ENCODE measurements at regions not wholly inside any gene's neighbourhood (a gene's known extent, or its start where the extent isn't known, plus 50 kb on each side); places are given as distances from the start of the nearest gene placed in this dataset.
A peak's percentile ranks its signal among the peaks of the same experiment; 100 is the strongest.

DNA sequence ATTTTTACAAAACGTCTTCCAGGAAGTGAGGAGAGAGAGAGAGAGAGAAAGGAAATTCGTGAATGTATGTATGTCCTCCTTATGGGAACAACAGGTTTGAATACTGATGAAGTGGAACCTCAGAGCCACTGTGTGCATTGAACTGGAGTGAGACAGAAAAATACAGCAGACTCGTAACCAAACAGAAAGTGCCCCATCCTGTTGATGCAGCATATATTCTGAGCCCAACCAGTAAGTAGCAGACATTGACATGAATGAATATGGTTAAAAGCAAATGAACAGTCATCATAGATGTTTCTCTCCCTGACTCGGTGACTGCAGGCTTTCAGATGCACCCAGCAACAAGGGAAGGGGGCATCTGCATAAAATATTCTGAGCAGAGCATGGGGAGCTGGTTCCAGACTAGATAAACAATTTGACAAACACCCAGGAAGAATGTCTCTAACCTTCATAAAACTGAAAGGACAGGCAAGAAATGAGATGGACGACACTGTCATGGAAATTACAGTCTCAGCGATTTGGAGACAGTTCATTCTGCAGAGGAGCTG is 471.0 kb upstream of the PBX1 start:
- no peak for DNase-seq
- no peaks in the 10 kb centered on the region for H3K9me3 ChIP-seq (replicated peaks in 1 of 3)
- no peaks in the 10 kb centered on the region for H3K27me3 ChIP-seq
- 35 to 49% (median 47%) methylated on average over 6 of the region's 6 CpGs for WGBS, 4 donors
- intact Hi-C loops (cut with DNase I) = no loop called here
- no peak overlapping the region for H3K4me3 ChIP-seq
- H3K27ac ChIP-seq = no peak overlapping the region
- H3K4me1 ChIP-seq (replicated peaks in 1 of 2) = no peaks in the 10 kb centered on the region
- H3K36me3 ChIP-seq (replicated peaks in 1 of 2) = no peaks in the 10 kb centered on the region
- TF ChIP-seq POLR2A (IDR thresholded peaks at IDR 0.05) = no peak
- TF ChIP-seq, protein P1, sequence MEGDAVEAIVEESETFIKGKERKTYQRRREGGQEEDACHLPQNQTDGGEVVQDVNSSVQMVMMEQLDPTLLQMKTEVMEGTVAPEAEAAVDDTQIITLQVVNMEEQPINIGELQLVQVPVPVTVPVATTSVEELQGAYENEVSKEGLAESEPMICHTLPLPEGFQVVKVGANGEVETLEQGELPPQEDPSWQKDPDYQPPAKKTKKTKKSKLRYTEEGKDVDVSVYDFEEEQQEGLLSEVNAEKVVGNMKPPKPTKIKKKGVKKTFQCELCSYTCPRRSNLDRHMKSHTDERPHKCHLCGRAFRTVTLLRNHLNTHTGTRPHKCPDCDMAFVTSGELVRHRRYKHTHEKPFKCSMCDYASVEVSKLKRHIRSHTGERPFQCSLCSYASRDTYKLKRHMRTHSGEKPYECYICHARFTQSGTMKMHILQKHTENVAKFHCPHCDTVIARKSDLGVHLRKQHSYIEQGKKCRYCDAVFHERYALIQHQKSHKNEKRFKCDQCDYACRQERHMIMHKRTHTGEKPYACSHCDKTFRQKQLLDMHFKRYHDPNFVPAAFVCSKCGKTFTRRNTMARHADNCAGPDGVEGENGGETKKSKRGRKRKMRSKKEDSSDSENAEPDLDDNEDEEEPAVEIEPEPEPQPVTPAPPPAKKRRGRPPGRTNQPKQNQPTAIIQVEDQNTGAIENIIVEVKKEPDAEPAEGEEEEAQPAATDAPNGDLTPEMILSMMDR (IDR thresholded peaks at IDR 0.05) = no peak

GRCh38 chr1:164092603-164093353 is 466.2 kb upstream of the PBX1 start:
- H3K27me3 ChIP-seq = no peaks in the 10 kb centered on the region
- no peaks in the 10 kb centered on the region for H3K36me3 ChIP-seq (replicated peaks in 1 of 2)
- no peaks in the 10 kb centered on the region for H3K4me1 ChIP-seq (replicated peaks in 1 of 2)
- 77 to 83% (median 78%) methylated on average over 2 to 4 of the region's 4 CpGs for WGBS, 4 donors
- DNase-seq = peak in 3 of 7 donors; percentile 11 to 31 (median 14)
- TF ChIP-seq, protein P1 (IDR thresholded peaks at IDR 0.05) = peak in 2 of 6 experiments; percentile 14 to 32
- TF ChIP-seq POLR2A (IDR thresholded peaks at IDR 0.05) = no peak
- intact Hi-C loops (cut with DNase I) = no loop called here
- H3K9me3 ChIP-seq (replicated peaks in 1 of 3) = peaks cover 0 to 5% (median 0%) of the 10 kb centered on the region in 3 donors
- no peak overlapping the region for H3K4me3 ChIP-seq
- no peak overlapping the region for H3K27ac ChIP-seq

GRCh38 chr1:164093543-164093942 is 465.4 kb upstream of the PBX1 start:
- DNase-seq = no peak
- intact Hi-C loops (cut with DNase I) = no loop called here
- H3K36me3 ChIP-seq (replicated peaks in 1 of 2) = no peaks in the 10 kb centered on the region
- H3K27me3 ChIP-seq = no peaks in the 10 kb centered on the region
- no peak for TF ChIP-seq POLR2A (IDR thresholded peaks at IDR 0.05)
- TF ChIP-seq, protein P1 (IDR thresholded peaks at IDR 0.05) = no peak
- peaks cover 0 to 5% (median 0%) of the 10 kb centered on the region in 3 donors for H3K9me3 ChIP-seq (replicated peaks in 1 of 3)
- H3K27ac ChIP-seq = no peak overlapping the region
- WGBS, 4 donors = 60 to 89% (median 83%) methylated on average over 2 of the region's 2 CpGs
- no peaks in the 10 kb centered on the region for H3K4me1 ChIP-seq (replicated peaks in 1 of 2)
- no peak overlapping the region for H3K4me3 ChIP-seq

DNA sequence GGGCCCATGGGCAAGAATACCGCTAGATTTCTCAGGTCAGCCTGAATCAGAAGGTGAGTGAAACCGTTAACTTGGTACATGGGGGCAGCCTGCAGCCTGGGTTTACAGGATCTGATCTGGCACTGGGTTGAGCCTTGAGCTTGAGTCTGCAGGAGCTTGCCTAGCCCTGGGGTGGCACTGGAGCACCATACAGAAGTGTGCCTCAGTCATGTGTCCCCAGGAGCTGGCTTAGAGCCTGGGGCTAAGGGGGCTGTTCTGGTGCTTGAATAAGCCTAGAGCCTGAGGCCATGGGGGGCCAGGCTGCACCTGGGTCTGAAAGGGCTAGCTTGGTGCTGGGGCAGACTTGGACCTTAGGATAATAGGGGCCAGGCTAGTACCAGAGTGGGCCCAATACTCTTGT is 457.2 kb upstream of the PBX1 start:
- Histone ChIP-seq H3K27ac (no peak overlapping the region), H3K9me3 (replicated peaks in 1 of 3) (peaks cover 0 to 6% (median 0%) of the 10 kb centered on the region in 3 donors), H3K4me3 (no peak overlapping the region), H3K4me1 (replicated peaks in 1 of 2) (no peaks in the 10 kb centered on the region), H3K36me3 (replicated peaks in 1 of 2) (no peaks in the 10 kb centered on the region), H3K27me3 (no peaks in the 10 kb centered on the region)
- no peak for DNase-seq
- intact Hi-C loops (cut with DNase I) = no loop called here
- 90 to 100% (median 95%) methylated on average over 2 of the region's 2 CpGs for WGBS, 4 donors
- no peak for TF ChIP-seq POLR2A (IDR thresholded peaks at IDR 0.05)
- TF ChIP-seq, protein P1 (IDR thresholded peaks at IDR 0.05) = no peak
